HepG2 (cell line): ENCODE measurements at regions not wholly inside any gene's neighbourhood (a gene's known extent, or its start where the extent isn't known, plus 50 kb on each side); places are given as distances from the start of the nearest gene placed in this dataset.

ENCODE experiments used
- BCL6 ChIP-seq: IDR thresholded peaks from 2 replicates; pipeline ENCODE4 v1.6.1; 2016; ENCODE audit warnings: missing genetic modification reagents, missing compliant biosample characterization
- CBX1 ChIP-seq: IDR thresholded peaks from one replicate; pipeline ENCODE4 v1.6.1; 2016; ENCODE audit warnings: antibody characterized with exemption, low read depth
- FOXM1 ChIP-seq: sonication (generic); formaldehyde crosslinking; IDR thresholded peaks from 2 replicates; pipeline ENCODE4 v1.5.0; 2020; ENCODE audit warnings: missing genetic modification reagents
- HMGA1 ChIP-seq: sonication (generic); formaldehyde crosslinking; conservative IDR thresholded peaks from 2 replicates; pipeline ENCODE4 v1.4.0; 2020; ENCODE audit warnings: missing genetic modification reagents
- PAXIP1 ChIP-seq: sonication (generic); formaldehyde crosslinking; conservative IDR thresholded peaks from 2 replicates; pipeline ENCODE4 v1.4.0; 2020; ENCODE audit warnings: mild to moderate bottlenecking, missing genetic modification reagents, moderate library complexity
- PLSCR1 ChIP-seq: sonication (generic); formaldehyde crosslinking; IDR thresholded peaks from 2 replicates; pipeline ENCODE4 v1.5.0; 2020; ENCODE audit warnings: missing genetic modification reagents, mild to moderate bottlenecking, borderline replicate concordance
- SIX1 ChIP-seq: sonication (generic); formaldehyde crosslinking; IDR thresholded peaks from 2 replicates; pipeline ENCODE4 v1.4.0; 2020; ENCODE audit warnings: missing genetic modification reagents, borderline replicate concordance
- SP1 ChIP-seq, 2 experiments: fragments of 450-650 bp in 1 of 2; sonication (generic) in 1 of 2; formaldehyde crosslinking in 1 of 2; IDR thresholded peaks; 2 replicates each; pipeline versions ENCODE4 v1.4.0 to v1.6.1; 2016 to 2020; ENCODE audit warnings: missing genetic modification reagents in 1 of 2
- ZHX1 ChIP-seq: sonication (generic); formaldehyde crosslinking; IDR thresholded peaks from 2 replicates; pipeline ENCODE4 v1.8.1; 2022; ENCODE audit warnings: low read depth, mild to moderate bottlenecking, missing genetic modification reagents
- ZNF652 ChIP-seq: IDR thresholded peaks from 2 replicates; pipeline ENCODE4 v1.6.1; 2016; ENCODE audit warnings: low read depth, borderline replicate concordance

- no peak for TF ChIP-seq ZHX1 (CRISPR knock-in tag)
- TF ChIP-seq BCL6 (CRISPR knock-in tag): 0 out of 2 replicates have a peak, but pooled peaks have one; percentile 11
- no peak for TF ChIP-seq PAXIP1
- peak; percentile 49; the same call in 1 of the 2 replicates for TF ChIP-seq ZNF652 (CRISPR knock-in tag)
- TF ChIP-seq PLSCR1 (CRISPR knock-in tag): no peak
- no peak for TF ChIP-seq CBX1
- no peak for TF ChIP-seq HMGA1 (CRISPR knock-in tag)
- TF ChIP-seq FOXM1: no peak
- TF ChIP-seq SIX1 (CRISPR knock-in tag): no peak
- no peak for TF ChIP-seq SP1 (IDR thresholded peaks at IDR 0.05)
- no peak for TF ChIP-seq SP1 (CRISPR knock-in tag; IDR thresholded peaks at IDR 0.05)
Measured at GRCh38 chr1:222886194-222886854, 71.5 kb downstream of the DISP1 start (continued).
